Stomach smooth muscle (tissue), 2 donors: ENCODE measurements at regions not wholly inside any gene's neighbourhood (a gene's known extent, or its start where the extent isn't known, plus 50 kb on each side); places are given as distances from the start of the nearest gene placed in this dataset.

Source experiments
- H3K27ac ChIP-seq: one replicate; pipeline ENCODE4 v1.7.0; 2013; ENCODE audit warnings: mild to moderate bottlenecking, low read length, inconsistent platforms
- H3K27me3 ChIP-seq, 2 donors: one replicate each; pipeline ENCODE4 v1.7.0; 2013; ENCODE audit warnings: low read length in 2 of 2; ENCODE audit not compliant: insufficient read depth in 2 of 2, control insufficient read depth in 1 of 2
- H3K36me3 ChIP-seq, 2 donors: one replicate each; pipeline ENCODE4 v1.7.0; 2013; ENCODE audit warnings: low read length in 2 of 2; ENCODE audit not compliant: control insufficient read depth in 2 of 2, insufficient read depth in 2 of 2
- H3K4me1 ChIP-seq: one replicate; pipeline ENCODE4 v1.7.0; 2013; ENCODE audit warnings: low read length; ENCODE audit not compliant: control insufficient read depth, insufficient read depth
- H3K4me3 ChIP-seq, 2 donors: one replicate each; pipeline ENCODE4 v1.7.0; 2013; ENCODE audit warnings: low read length in 2 of 2
- H3K9ac ChIP-seq, 2 donors: one replicate each; pipeline ENCODE4 v1.7.0; 2013; ENCODE audit warnings: low read length in 2 of 2, mild to moderate bottlenecking in 1 of 2
- H3K9me3 ChIP-seq, 2 donors: one replicate each; pipeline ENCODE4 v1.7.0; 2013; ENCODE audit warnings: low read length in 2 of 2; ENCODE audit not compliant: control insufficient read depth in 2 of 2
- donor health status: healthy.
- donor health status: Pancreatic carcinoma.

DNA sequence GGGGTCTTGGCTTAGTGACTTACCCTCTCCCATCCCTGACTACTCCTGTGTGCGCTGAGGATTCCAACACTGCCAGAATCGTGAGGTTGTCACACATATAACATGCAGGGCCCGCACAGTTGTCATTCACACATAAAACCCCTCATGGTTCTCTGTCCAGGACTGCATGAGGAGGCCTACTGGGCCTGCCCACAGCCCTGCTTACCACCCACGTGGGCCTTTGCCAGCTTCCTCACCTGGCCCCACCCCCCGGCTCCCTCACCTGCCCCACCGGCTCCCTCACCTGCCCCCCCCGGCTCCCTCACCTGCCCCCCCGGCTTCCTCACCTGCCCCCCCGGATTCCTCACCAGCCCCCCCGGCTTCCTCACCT, 197.2 kb downstream of the TEX29 start:
- H3K36me3 ChIP-seq: no peaks in the 10 kb centered on the region
- H3K4me3 ChIP-seq: no peak overlapping the region
- H3K9me3 ChIP-seq: no peaks in the 10 kb centered on the region
- peaks cover 8 to 25% of the 10 kb centered on the region in 2 donors for H3K27me3 ChIP-seq
- no peaks in the 10 kb centered on the region for H3K4me1 ChIP-seq
- no peak overlapping the region for H3K9ac ChIP-seq
- H3K27ac ChIP-seq: no peak overlapping the region

- Histone ChIP-seq H3K27me3 (peaks cover 8 to 20% of the 10 kb centered on the region in 2 donors), H3K9ac (no peak overlapping the region), H3K4me1 (no peaks in the 10 kb centered on the region), H3K27ac (no peak overlapping the region), H3K4me3 (no peak overlapping the region), H3K9me3 (no peaks in the 10 kb centered on the region), H3K36me3 (no peaks in the 10 kb centered on the region)
Measured at GRCh38 chr13:111518161-111518792, 197.8 kb downstream of the TEX29 start.

- H3K4me1 ChIP-seq: no peaks in the 10 kb centered on the region
- no peaks in the 10 kb centered on the region for H3K36me3 ChIP-seq
- no peak overlapping the region for H3K9ac ChIP-seq
- H3K4me3 ChIP-seq: no peak overlapping the region
- no peak overlapping the region for H3K27ac ChIP-seq
- peaks cover 8 to 20% of the 10 kb centered on the region in 2 donors for H3K27me3 ChIP-seq
- H3K9me3 ChIP-seq: no peaks in the 10 kb centered on the region
Measured at GRCh38 chr13:111519041-111519440, 198.6 kb downstream of the TEX29 start.

DNA sequence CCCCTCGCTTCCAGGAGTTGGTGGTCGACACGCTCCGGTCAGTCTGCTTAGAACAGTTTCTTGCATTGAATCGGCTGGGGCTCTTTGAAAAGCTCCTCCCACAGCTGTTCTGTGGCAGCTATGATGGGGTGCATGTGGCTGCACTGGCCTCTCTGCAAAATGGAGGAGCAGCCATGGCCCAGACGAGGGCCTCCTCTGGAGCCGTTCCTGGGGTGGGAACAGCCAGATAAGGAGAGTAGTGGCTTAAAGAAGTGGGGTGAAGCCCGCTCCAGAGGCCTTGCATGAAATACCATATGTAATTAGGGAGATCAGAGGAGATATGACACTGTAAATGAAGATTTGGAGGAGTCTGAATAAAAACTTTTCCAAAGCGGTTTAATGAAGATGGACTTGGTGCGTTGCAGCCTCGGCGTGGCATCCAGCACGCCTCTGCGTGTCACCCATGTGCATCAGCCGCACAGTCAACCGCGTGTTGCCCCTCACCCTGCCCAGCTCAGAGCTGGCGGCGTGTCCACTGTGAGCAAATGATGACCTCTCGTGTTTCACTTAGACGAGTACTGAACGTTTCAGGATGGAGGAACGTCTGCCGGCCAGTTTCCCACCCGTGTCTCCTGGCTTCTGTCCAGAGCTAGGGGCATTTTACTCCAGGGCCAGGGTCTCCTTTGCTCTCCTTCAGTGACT, 199.2 kb downstream of the TEX29 start:
- peaks cover 5 to 19% of the 10 kb centered on the region in 2 donors for H3K27me3 ChIP-seq
- H3K4me1 ChIP-seq: no peaks in the 10 kb centered on the region
- H3K36me3 ChIP-seq: no peaks in the 10 kb centered on the region
- H3K27ac ChIP-seq: no peak overlapping the region
- no peak overlapping the region for H3K4me3 ChIP-seq
- no peaks in the 10 kb centered on the region for H3K9me3 ChIP-seq
- H3K9ac ChIP-seq: no peak overlapping the region

GRCh38 chr13:111521030-111521429, 200.6 kb downstream of the TEX29 start:
- Histone ChIP-seq H3K4me1 (no peaks in the 10 kb centered on the region), H3K27ac (no peak overlapping the region), H3K4me3 (no peak overlapping the region), H3K36me3 (no peaks in the 10 kb centered on the region), H3K9me3 (no peaks in the 10 kb centered on the region), H3K9ac (no peak overlapping the region), H3K27me3 (peaks cover 5 to 10% of the 10 kb centered on the region in 2 donors)

- H3K4me3 ChIP-seq: no peak overlapping the region
- H3K9ac ChIP-seq: no peak overlapping the region
- H3K27ac ChIP-seq: no peak overlapping the region
- no peaks in the 10 kb centered on the region for H3K9me3 ChIP-seq
- no peaks in the 10 kb centered on the region for H3K4me1 ChIP-seq
- peaks cover 5 to 11% of the 10 kb centered on the region in 2 donors for H3K27me3 ChIP-seq
- no peaks in the 10 kb centered on the region for H3K36me3 ChIP-seq
Measured at GRCh38 chr13:111521691-111522229, 201.3 kb downstream of the TEX29 start.

GRCh38 chr13:111525320-111526118, 205.1 kb downstream of the TEX29 start:
- Histone ChIP-seq H3K27ac (no peak overlapping the region), H3K27me3 (peaks cover 6 to 11% of the 10 kb centered on the region in 2 donors), H3K9me3 (no peaks in the 10 kb centered on the region), H3K9ac (no peak overlapping the region), H3K36me3 (no peaks in the 10 kb centered on the region), H3K4me3 (no peak overlapping the region), H3K4me1 (no peaks in the 10 kb centered on the region)

- peaks cover 12 to 14% of the 10 kb centered on the region in 2 donors for H3K27me3 ChIP-seq
- H3K9me3 ChIP-seq: no peaks in the 10 kb centered on the region
- no peaks in the 10 kb centered on the region for H3K4me1 ChIP-seq
- H3K27ac ChIP-seq: no peak overlapping the region
- H3K9ac ChIP-seq: no peak overlapping the region
- H3K4me3 ChIP-seq: no peak overlapping the region
- H3K36me3 ChIP-seq: no peaks in the 10 kb centered on the region
Measured at GRCh38 chr13:111526922-111527321, 206.5 kb downstream of the TEX29 start.

DNA sequence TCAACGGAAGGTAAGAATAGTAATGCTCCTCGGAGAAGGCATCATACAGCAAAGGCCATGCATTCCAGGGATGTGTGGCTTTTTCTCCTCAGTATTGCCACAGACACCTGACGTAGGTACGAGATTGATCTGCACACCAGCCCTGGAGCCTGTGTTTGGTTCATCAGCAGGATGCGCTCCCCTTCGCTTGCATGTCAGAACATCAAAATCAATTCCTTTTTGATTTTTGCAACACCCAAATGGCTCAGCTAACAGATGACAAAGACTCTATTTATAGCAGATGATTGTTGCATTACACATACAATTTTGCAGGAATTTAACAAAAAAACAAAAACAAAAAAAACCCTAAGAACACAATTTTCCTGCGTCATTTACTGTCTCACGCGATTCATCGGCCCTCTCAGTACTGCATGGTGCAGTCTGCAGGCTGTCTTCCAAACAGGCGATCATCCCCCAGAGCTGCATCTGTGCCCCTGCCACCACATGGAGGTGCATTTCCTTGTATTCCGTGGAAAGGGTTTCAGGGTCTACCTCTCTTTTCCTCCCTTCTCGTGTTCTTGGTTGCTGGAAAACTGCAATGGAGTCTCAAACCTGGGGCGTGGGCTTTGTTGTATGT, 207.3 kb downstream of the TEX29 start:
- Histone ChIP-seq H3K27ac (no peak overlapping the region), H3K4me1 (no peaks in the 10 kb centered on the region), H3K9ac (no peak overlapping the region), H3K9me3 (no peaks in the 10 kb centered on the region), H3K36me3 (no peaks in the 10 kb centered on the region), H3K4me3 (no peak overlapping the region), H3K27me3 (peaks cover 16 to 20% of the 10 kb centered on the region in 2 donors)

DNA sequence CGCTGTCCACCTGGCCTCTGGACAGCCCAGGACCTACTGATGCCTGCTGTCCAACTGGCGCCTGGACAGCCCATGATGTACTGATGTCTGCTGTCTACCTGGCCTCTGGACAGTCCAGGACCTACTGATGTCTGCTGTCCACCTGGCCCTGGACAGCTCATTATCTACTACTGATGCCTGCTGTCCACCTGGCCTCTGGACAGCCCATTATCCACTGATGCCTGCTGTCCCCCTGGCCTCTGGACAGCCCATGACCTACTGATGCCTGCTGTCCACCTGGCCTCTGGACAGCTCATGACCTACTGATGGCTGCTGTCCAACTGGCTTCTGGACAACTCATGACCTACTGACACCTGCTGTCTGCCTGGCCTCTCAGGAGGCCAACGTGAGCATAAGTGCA, 208.1 kb downstream of the TEX29 start:
- H3K4me3 ChIP-seq: no peak overlapping the region
- no peaks in the 10 kb centered on the region for H3K4me1 ChIP-seq
- no peaks in the 10 kb centered on the region for H3K9me3 ChIP-seq
- H3K27me3 ChIP-seq: peaks cover 24 to 28% of the 10 kb centered on the region in 2 donors
- no peaks in the 10 kb centered on the region for H3K36me3 ChIP-seq
- H3K27ac ChIP-seq: no peak overlapping the region
- no peak overlapping the region for H3K9ac ChIP-seq
